ENCODE measurements at regions not wholly inside any gene's neighbourhood (a gene's known extent, or its start where the extent isn't known, plus 50 kb on each side); places are given as distances from the start of the nearest gene placed in this dataset.
"Not testable (repeated sequence)": the region's sequence is repeated elsewhere in the genome, so short reads cannot be mapped to it uniquely, and the experiment has no call there.

- intact Hi-C loops (cut with DNase I), result no loop called here
- Histone ChIP-seq H3K4me3 (no peak overlapping the region), H3K27me3 (no peaks in the 10 kb centered on the region), H3K9me3 (peaks cover 0 to 3% of the 10 kb centered on the region in 2 donors), H3K4me1 (ENCODE audit: insufficient read depth) (peaks cover 2% of the 10 kb centered on the region), H3K27ac (no peak overlapping the region), H3K36me3 (no peaks in the 10 kb centered on the region)
- TF ChIP-seq CTCF (IDR thresholded peaks at IDR 0.05), result no peak
- no peak for TF ChIP-seq EP300 (IDR thresholded peaks at IDR 0.05)
- no peak for TF ChIP-seq POLR2A (IDR thresholded peaks at IDR 0.05)
- WGBS, 3 donors, result 28 to 30% (median 29%) methylated on average over 4 of the region's 4 CpGs
- no peak for DNase-seq
Measured at GRCh38 chr14:55850825-55851241, 267.4 kb upstream of the PELI2 start.

- no peak for DNase-seq
- H3K9me3 ChIP-seq, result no peaks in the 10 kb centered on the region
- H3K36me3 ChIP-seq, result no peaks in the 10 kb centered on the region
- H3K27me3 ChIP-seq, result no peaks in the 10 kb centered on the region
- H3K27ac ChIP-seq, result no peak overlapping the region
- WGBS, 3 donors, result 37 to 60% (median 45%) methylated on average over 2 of the region's 2 CpGs
- intact Hi-C loops (cut with DNase I), result no loop called here
- H3K4me3 ChIP-seq, result no peak overlapping the region
- TF ChIP-seq EP300 (IDR thresholded peaks at IDR 0.05) (no peak), CTCF (IDR thresholded peaks at IDR 0.05) (no peak)
- H3K4me1 ChIP-seq (ENCODE audit: insufficient read depth), result peaks cover 2% of the 10 kb centered on the region
Measured at GRCh38 chr14:55851301-55851700, 266.9 kb upstream of the PELI2 start.

- intact Hi-C loops (cut with DNase I), result no loop called here
- 85 to 93% (median 87%) methylated on average over 2 of the region's 2 CpGs for WGBS, 3 donors
- DNase-seq, result no peak
- Histone ChIP-seq H3K4me3 (no peak overlapping the region), H3K4me1 (ENCODE audit: insufficient read depth) (peaks cover 2% of the 10 kb centered on the region), H3K36me3 (no peaks in the 10 kb centered on the region), H3K27ac (no peak overlapping the region), H3K27me3 (no peaks in the 10 kb centered on the region), H3K9me3 (no peaks in the 10 kb centered on the region)
- TF ChIP-seq CTCF (IDR thresholded peaks at IDR 0.05) (no peak), EP300 (IDR thresholded peaks at IDR 0.05) (no peak), POLR2A (IDR thresholded peaks at IDR 0.05) (no peak)
Measured at GRCh38 chr14:55851961-55852360, 266.2 kb upstream of the PELI2 start.

- no peak for TF ChIP-seq EP300 (IDR thresholded peaks at IDR 0.05)
- no peak for TF ChIP-seq POLR2A (IDR thresholded peaks at IDR 0.05)
- no peak for TF ChIP-seq CTCF (IDR thresholded peaks at IDR 0.05)
- 55 to 58% (median 58%) methylated on average over 2 of the region's 2 CpGs for WGBS, 3 donors
- Histone ChIP-seq H3K4me3 (no peak overlapping the region), H3K9me3 (no peaks in the 10 kb centered on the region), H3K27ac (no peak overlapping the region), H3K36me3 (no peaks in the 10 kb centered on the region), H3K27me3 (no peaks in the 10 kb centered on the region), H3K4me1 (ENCODE audit: insufficient read depth) (no peaks in the 10 kb centered on the region)
- DNase-seq, result no peak
- intact Hi-C loops (cut with DNase I), result no loop called here
Measured at GRCh38 chr14:55855751-55856150, 262.5 kb upstream of the PELI2 start.

- H3K27ac ChIP-seq, result no peak overlapping the region
- TF ChIP-seq EP300 (IDR thresholded peaks at IDR 0.05), result no peak
- intact Hi-C loops (cut with DNase I), result no loop called here
- H3K9me3 ChIP-seq, result no peaks in the 10 kb centered on the region
- WGBS, 3 donors, result 89 to 90% (median 90%) methylated on average over 2 of the region's 2 CpGs
- no peaks in the 10 kb centered on the region for H3K36me3 ChIP-seq
- H3K4me1 ChIP-seq (ENCODE audit: insufficient read depth), result no peaks in the 10 kb centered on the region
- no peak overlapping the region for H3K4me3 ChIP-seq
- no peaks in the 10 kb centered on the region for H3K27me3 ChIP-seq
- no peak for DNase-seq
Measured at GRCh38 chr14:55858604-55859003, 259.6 kb upstream of the PELI2 start.

GRCh38 chr14:55861561-55861960 lies 256.6 kb upstream of the PELI2 start:
- H3K27me3 ChIP-seq; DNase-seq; H3K9me3 ChIP-seq; H3K36me3 ChIP-seq; H3K4me1 ChIP-seq (ENCODE audit: insufficient read depth); intact Hi-C loops (cut with DNase I); H3K27ac ChIP-seq; H3K4me3 ChIP-seq: not testable (repeated sequence)
- 95 to 96% (median 95%) methylated on average over 17 of the region's 17 CpGs for WGBS, 3 donors

Data from ovary (tissue), 7 donors.